ENCODE measurements at regions not wholly inside any gene's neighbourhood (a gene's known extent, or its start where the extent isn't known, plus 50 kb on each side); places are given as distances from the start of the nearest gene placed in this dataset.

GRCh38 chr2:220309215-220309614, 681.8 kb downstream of the SLC4A3 start:
- no peak for DNase-seq

- DNase-seq, result no peak
These were observed 683.0 kb downstream of the SLC4A3 start for GRCh38 chr2:220310451-220310861.

- no peak for DNase-seq
These were observed 687.8 kb downstream of the SLC4A3 start for GRCh38 chr2:220315098-220315823.

GRCh38 chr2:220318037-220318436, 690.6 kb downstream of the SLC4A3 start:
- no peak for DNase-seq

GRCh38 chr2:220318508-220318907, 691.1 kb downstream of the SLC4A3 start:
- no peak for DNase-seq

GRCh38 chr2:220320326-220320725, 692.9 kb downstream of the SLC4A3 start:
- no peak for DNase-seq

GRCh38 chr2:220332886-220333285, 705.5 kb downstream of the SLC4A3 start:
- no peak for DNase-seq

- no peak for DNase-seq
These were observed 706.8 kb downstream of the SLC4A3 start for GRCh38 chr2:220334210-220334609.

- DNase-seq, result no peak
These were observed 707.6 kb downstream of the SLC4A3 start for GRCh38 chr2:220334871-220335590.

GRCh38 chr2:220335591-220335915, 708.1 kb downstream of the SLC4A3 start:
- no peak for DNase-seq

- no peak for DNase-seq
These were observed 709.3 kb downstream of the SLC4A3 start for GRCh38 chr2:220336771-220337170.

GRCh38 chr2:220337611-220338440, 710.4 kb downstream of the SLC4A3 start:
- no peak for DNase-seq

- no peak for DNase-seq
These were observed 713.6 kb downstream of the SLC4A3 start for GRCh38 chr2:220341014-220341413.

GRCh38 chr2:220346919-220347318, 719.5 kb downstream of the SLC4A3 start:
- no peak for DNase-seq

- DNase-seq, result no peak
These were observed 720.2 kb downstream of the SLC4A3 start for GRCh38 chr2:220347626-220348025.

- no peak for DNase-seq
These were observed 720.8 kb downstream of the SLC4A3 start for GRCh38 chr2:220348206-220348605.

- no peak for DNase-seq
These were observed 726.5 kb downstream of the SLC4A3 start for GRCh38 chr2:220353897-220354296.

- no peak for DNase-seq
These were observed 728.6 kb downstream of the SLC4A3 start for GRCh38 chr2:220356076-220356475.

- DNase-seq, result no peak
These were observed 737.6 kb downstream of the SLC4A3 start for GRCh38 chr2:220365023-220365422.

GRCh38 chr2:220366765-220367164, 739.3 kb downstream of the SLC4A3 start:
- no peak for DNase-seq

GRCh38 chr2:220370764-220371163, 743.3 kb downstream of the SLC4A3 start:
- no peak for DNase-seq

- no peak for DNase-seq
These were observed 743.8 kb downstream of the SLC4A3 start for GRCh38 chr2:220371211-220371610.

- DNase-seq, result no peak
These were observed 746.4 kb downstream of the SLC4A3 start for GRCh38 chr2:220373878-220374277.

GRCh38 chr2:220374282-220374681, 746.9 kb downstream of the SLC4A3 start:
- DNase-seq, result no peak
